Hepatocyte (in vitro differentiated cells): ENCODE measurements at regions not wholly inside any gene's neighbourhood (a gene's known extent, or its start where the extent isn't known, plus 50 kb on each side); places are given as distances from the start of the nearest gene placed in this dataset.

ENCODE experiments used
- DNase-seq: peaks from one replicate; pipeline ENCODE4 v3.0.0-alpha.2; 2016; ENCODE audit warnings: low spot score
- H2AFZ ChIP-seq: fragments of 200-600 bp; sonication (generic); 2 replicates; pipeline ENCODE4 v1.6.0; 2016; ENCODE audit warnings: antibody characterized with exemption, mild to moderate bottlenecking
- H3K27ac ChIP-seq: fragments of 200-600 bp; sonication (generic); 2 replicates; pipeline ENCODE4 v1.5.1; 2016; ENCODE audit warnings: mild to moderate bottlenecking
- H3K27me3 ChIP-seq: fragments of 200-600 bp; sonication (generic); 2 replicates; pipeline ENCODE4 v1.6.1; 2016
- H3K36me3 ChIP-seq: fragments of 200-600 bp; sonication (generic); replicated peaks from 2 replicates; pipeline ENCODE4 v1.5.1; 2016; ENCODE audit warnings: low read depth; ENCODE audit not compliant: insufficient read depth
- H3K4me1 ChIP-seq: fragments of 200-600 bp; sonication (generic); 2 replicates; pipeline ENCODE4 v1.5.1; 2016; ENCODE audit warnings: mild to moderate bottlenecking, moderate library complexity; ENCODE audit not compliant: insufficient read depth
- H3K4me2 ChIP-seq: fragments of 200-600 bp; sonication (generic); 2 replicates; pipeline ENCODE4 v1.6.0; 2016
- H3K4me3 ChIP-seq: fragments of 200-600 bp; sonication (generic); 2 replicates; pipeline ENCODE4 v1.5.1; 2016; ENCODE audit warnings: mild to moderate bottlenecking
- H3K79me2 ChIP-seq: fragments of 200-600 bp; sonication (generic); 2 replicates; pipeline ENCODE4 v1.6.0; 2017; ENCODE audit warnings: mild to moderate bottlenecking
- H3K9me2 ChIP-seq: fragments of 200-600 bp; sonication (generic); replicated peaks from 2 replicates; pipeline ENCODE4 v1.6.0; 2017; ENCODE audit warnings: mild to moderate bottlenecking; ENCODE audit not compliant: insufficient read depth
- H3K9me3 ChIP-seq: fragments of 200-600 bp; sonication (generic); 2 replicates; pipeline ENCODE4 v1.5.1; 2016; ENCODE audit warnings: low read depth, mild to moderate bottlenecking
- H4K20me1 ChIP-seq: fragments of 200-600 bp; sonication (generic); 2 replicates; pipeline ENCODE4 v1.6.0; 2016; ENCODE audit warnings: mild to moderate bottlenecking; ENCODE audit not compliant: insufficient read depth, poor library complexity, severe bottlenecking
- CTCF ChIP-seq: fragments of 200-600 bp; sonication (generic); IDR thresholded peaks from 2 replicates; pipeline ENCODE4 v1.5.1; 2016; ENCODE audit warnings: antibody characterized with exemption, mild to moderate bottlenecking; ENCODE audit not compliant: poor library complexity
- EZH2 ChIP-seq: fragments of 200-600 bp; sonication (generic); IDR thresholded peaks from 2 replicates; pipeline ENCODE4 v1.6.1; 2016; ENCODE audit warnings: antibody characterized with exemption, mild to moderate bottlenecking, borderline replicate concordance
- EZH2phosphoT487 ChIP-seq: fragments of 200-600 bp; sonication (generic); IDR thresholded peaks from one replicate; pipeline ENCODE4 v1.6.1; 2018; ENCODE audit warnings: antibody characterized with exemption, mild to moderate bottlenecking, low read depth, moderate library complexity; ENCODE audit not compliant: unreplicated experiment, severe bottlenecking
- WGBS: methylation state at CpG from one replicate; pipeline ENCODE4 v1.1.6; 2016; ENCODE audit warnings: low lambda C conversion rate; ENCODE audit errors: missing lambda C conversion rate; 5-methylcytosine and 5-hydroxymethylcytosine counted together

GRCh38 chr20:41881466-41882046 lies 263.4 kb upstream of the CHD6 start:
- TF ChIP-seq EZH2phosphoT487 (no peak), CTCF (no peak)
- Histone ChIP-seq H3K27me3 (no peaks in the 10 kb centered on the region), H3K4me3 (no peak overlapping the region), H3K4me2 (no peak overlapping the region), H3K79me2 (no peaks in the 10 kb centered on the region), H2AFZ (no peak overlapping the region), H4K20me1 (no peaks in the 10 kb centered on the region), H3K27ac (no peak overlapping the region), H3K9me3 (no peaks in the 10 kb centered on the region), H3K36me3 (no peaks in the 10 kb centered on the region), H3K4me1 (no peaks in the 10 kb centered on the region), H3K9me2 (no peaks in the 10 kb centered on the region)
- no peak for DNase-seq
- WGBS, result 68% methylated on average over 1 of the region's 1 CpG

GRCh38 chr20:41879123-41879522 lies 260.9 kb upstream of the CHD6 start:
- DNase-seq, result no peak
- Histone ChIP-seq H4K20me1 (no peaks in the 10 kb centered on the region), H3K4me2 (no peak overlapping the region), H3K79me2 (no peaks in the 10 kb centered on the region), H3K27ac (no peak overlapping the region), H2AFZ (no peak overlapping the region), H3K9me3 (no peaks in the 10 kb centered on the region), H3K36me3 (no peaks in the 10 kb centered on the region), H3K4me3 (no peak overlapping the region), H3K9me2 (no peaks in the 10 kb centered on the region), H3K27me3 (no peaks in the 10 kb centered on the region), H3K4me1 (no peaks in the 10 kb centered on the region)
- TF ChIP-seq EZH2, result no peak
- no peak for TF ChIP-seq EZH2phosphoT487
- no peak for TF ChIP-seq CTCF
- WGBS, result 52% methylated on average over 2 of the region's 2 CpGs

GRCh38 chr20:41877911-41878310 lies 259.7 kb upstream of the CHD6 start:
- no peaks in the 10 kb centered on the region for H3K9me3 ChIP-seq
- no peak overlapping the region for H3K27ac ChIP-seq
- DNase-seq, result no peak
- no peak overlapping the region for H3K4me2 ChIP-seq
- H4K20me1 ChIP-seq, result no peaks in the 10 kb centered on the region
- no peak overlapping the region for H2AFZ ChIP-seq
- no peaks in the 10 kb centered on the region for H3K36me3 ChIP-seq
- WGBS, result 89% methylated on average over 4 of the region's 4 CpGs
- H3K79me2 ChIP-seq, result no peaks in the 10 kb centered on the region
- TF ChIP-seq CTCF (no peak), EZH2phosphoT487 (no peak), EZH2 (no peak)
- H3K4me1 ChIP-seq, result no peaks in the 10 kb centered on the region
- H3K4me3 ChIP-seq, result no peak overlapping the region
- no peaks in the 10 kb centered on the region for H3K27me3 ChIP-seq
- H3K9me2 ChIP-seq, result no peaks in the 10 kb centered on the region

- no peak overlapping the region for H3K27ac ChIP-seq
- no peaks in the 10 kb centered on the region for H3K36me3 ChIP-seq
- DNase-seq, result no peak
- no peak overlapping the region for H3K4me3 ChIP-seq
- no peak overlapping the region for H3K4me2 ChIP-seq
- WGBS, result 68% methylated on average over 1 of the region's 1 CpG
- TF ChIP-seq CTCF (no peak), EZH2 (no peak), EZH2phosphoT487 (no peak)
- no peak overlapping the region for H2AFZ ChIP-seq
- H3K4me1 ChIP-seq, result no peaks in the 10 kb centered on the region
- H3K9me3 ChIP-seq, result no peaks in the 10 kb centered on the region
- no peaks in the 10 kb centered on the region for H4K20me1 ChIP-seq
- no peaks in the 10 kb centered on the region for H3K27me3 ChIP-seq
- H3K79me2 ChIP-seq, result no peaks in the 10 kb centered on the region
- no peaks in the 10 kb centered on the region for H3K9me2 ChIP-seq
Observed at GRCh38 chr20:41874658-41875057, 256.5 kb upstream of the CHD6 start.
